ENCODE measurements at regions not wholly inside any gene's neighbourhood (a gene's known extent, or its start where the extent isn't known, plus 50 kb on each side); places are given as distances from the start of the nearest gene placed in this dataset.

GRCh38 chr6:43912116-43912577, 142.1 kb downstream of the VEGFA start:
- TF ChIP-seq, protein P1, sequence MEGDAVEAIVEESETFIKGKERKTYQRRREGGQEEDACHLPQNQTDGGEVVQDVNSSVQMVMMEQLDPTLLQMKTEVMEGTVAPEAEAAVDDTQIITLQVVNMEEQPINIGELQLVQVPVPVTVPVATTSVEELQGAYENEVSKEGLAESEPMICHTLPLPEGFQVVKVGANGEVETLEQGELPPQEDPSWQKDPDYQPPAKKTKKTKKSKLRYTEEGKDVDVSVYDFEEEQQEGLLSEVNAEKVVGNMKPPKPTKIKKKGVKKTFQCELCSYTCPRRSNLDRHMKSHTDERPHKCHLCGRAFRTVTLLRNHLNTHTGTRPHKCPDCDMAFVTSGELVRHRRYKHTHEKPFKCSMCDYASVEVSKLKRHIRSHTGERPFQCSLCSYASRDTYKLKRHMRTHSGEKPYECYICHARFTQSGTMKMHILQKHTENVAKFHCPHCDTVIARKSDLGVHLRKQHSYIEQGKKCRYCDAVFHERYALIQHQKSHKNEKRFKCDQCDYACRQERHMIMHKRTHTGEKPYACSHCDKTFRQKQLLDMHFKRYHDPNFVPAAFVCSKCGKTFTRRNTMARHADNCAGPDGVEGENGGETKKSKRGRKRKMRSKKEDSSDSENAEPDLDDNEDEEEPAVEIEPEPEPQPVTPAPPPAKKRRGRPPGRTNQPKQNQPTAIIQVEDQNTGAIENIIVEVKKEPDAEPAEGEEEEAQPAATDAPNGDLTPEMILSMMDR (IDR thresholded peaks at IDR 0.05) = no peak
- no peak for TF ChIP-seq EP300 (IDR thresholded peaks at IDR 0.05)
- TF ChIP-seq POLR2A (IDR thresholded peaks at IDR 0.05) = no peak
- TF ChIP-seq POLR2AphosphoS5 (IDR thresholded peaks at IDR 0.05) = no peak

Data from sigmoid colon (tissue), 4 donors.